ENCODE measurements at regions not wholly inside any gene's neighbourhood (a gene's known extent, or its start where the extent isn't known, plus 50 kb on each side); places are given as distances from the start of the nearest gene placed in this dataset.

GRCh38 chr4:157908691-157909090, 264.1 kb downstream of the GASK1B start:
- Histone ChIP-seq H3K27ac (no peak overlapping the region), H3K27me3 (no peaks in the 10 kb centered on the region), H3K9me3 (no peaks in the 10 kb centered on the region), H3K36me3 (no peaks in the 10 kb centered on the region), H3K4me3 (no peak overlapping the region), H3K4me1 (no peaks in the 10 kb centered on the region)
- ATAC-seq, result no peak
- TF ChIP-seq CTCF (IDR thresholded peaks at IDR 0.05), result no peak
- no peak for DNase-seq
- intact Hi-C loops (cut with DNase I), result no loop called here

- Histone ChIP-seq H3K27ac (no peak overlapping the region), H3K4me3 (no peak overlapping the region), H3K9me3 (peaks cover 0 to under 1% of the 10 kb centered on the region in 2 donors), H3K27me3 (no peaks in the 10 kb centered on the region), H3K36me3 (no peaks in the 10 kb centered on the region), H3K4me1 (no peaks in the 10 kb centered on the region)
- no peak for TF ChIP-seq CTCF (IDR thresholded peaks at IDR 0.05)
- intact Hi-C loops (cut with DNase I), result no loop called here
- no peak for ATAC-seq
- no peak for DNase-seq
Measured at GRCh38 chr4:157908031-157908430, 264.8 kb downstream of the GASK1B start.

GRCh38 chr4:157907226-157907946, 265.4 kb downstream of the GASK1B start:
- TF ChIP-seq CTCF (IDR thresholded peaks at IDR 0.05), result no peak
- Histone ChIP-seq H3K36me3 (no peaks in the 10 kb centered on the region), H3K27me3 (no peaks in the 10 kb centered on the region), H3K9me3 (peaks cover 0 to 1% of the 10 kb centered on the region in 2 donors), H3K27ac (no peak overlapping the region), H3K4me1 (no peaks in the 10 kb centered on the region), H3K4me3 (no peak overlapping the region)
- intact Hi-C loops (cut with DNase I), result no loop called here
- DNase-seq (no peak), ATAC-seq (no peak)

- no peak overlapping the region for H3K4me3 ChIP-seq
- no peak for DNase-seq
- intact Hi-C loops (cut with DNase I), result no loop called here
- peaks cover 0 to 1% of the 10 kb centered on the region in 2 donors for H3K9me3 ChIP-seq
- H3K27ac ChIP-seq, result no peak overlapping the region
- ATAC-seq, result no peak
- H3K27me3 ChIP-seq, result no peaks in the 10 kb centered on the region
- no peaks in the 10 kb centered on the region for H3K36me3 ChIP-seq
- no peak for TF ChIP-seq CTCF (IDR thresholded peaks at IDR 0.05)
- no peaks in the 10 kb centered on the region for H3K4me1 ChIP-seq
Measured at GRCh38 chr4:157898836-157899605, 273.8 kb downstream of the GASK1B start.

DNA sequence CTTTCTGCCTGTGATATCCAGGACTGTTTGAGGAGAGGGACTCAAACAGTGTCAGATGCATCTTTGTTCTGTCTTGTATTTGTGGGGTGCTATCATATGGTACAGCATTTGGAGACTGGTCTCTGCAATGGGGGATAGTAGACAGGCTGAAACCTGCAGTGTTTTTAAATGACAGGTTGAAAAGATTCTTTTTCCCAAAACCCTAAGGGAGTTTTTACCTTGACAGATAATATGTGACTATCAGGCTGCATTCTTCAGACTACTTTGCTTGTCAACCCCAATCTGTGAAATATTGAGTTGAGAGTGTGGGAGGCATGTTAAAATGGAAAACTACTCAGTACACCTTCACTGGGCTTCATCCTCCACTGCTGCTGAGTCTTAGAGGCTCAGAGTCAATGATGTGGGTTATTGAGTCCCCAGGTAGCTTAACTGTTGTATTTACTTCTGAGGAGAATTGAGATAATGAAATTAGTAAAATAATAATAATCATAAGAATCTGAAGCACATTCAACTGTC, 274.9 kb downstream of the GASK1B start:
- Histone ChIP-seq H3K9me3 (no peaks in the 10 kb centered on the region), H3K4me1 (no peaks in the 10 kb centered on the region), H3K4me3 (no peak overlapping the region), H3K27ac (no peak overlapping the region), H3K27me3 (no peaks in the 10 kb centered on the region), H3K36me3 (no peaks in the 10 kb centered on the region)
- TF ChIP-seq CTCF (IDR thresholded peaks at IDR 0.05), result no peak
- intact Hi-C loops (cut with DNase I), result no loop called here
- DNase-seq (no peak), ATAC-seq (no peak)
